Subcutaneous abdominal adipose tissue (tissue), 5 donors: ENCODE measurements at regions not wholly inside any gene's neighbourhood (a gene's known extent, or its start where the extent isn't known, plus 50 kb on each side); places are given as distances from the start of the nearest gene placed in this dataset.

Source experiments
- H3K27ac ChIP-seq: one replicate; pipeline ENCODE4 v1.7.0; 2013; ENCODE audit warnings: low read depth, mild to moderate bottlenecking, inconsistent platforms, low read length, moderate library complexity
- H3K27me3 ChIP-seq, 5 donors: one replicate each; pipeline ENCODE4 v1.7.0; 2013; ENCODE audit warnings: low read length in 5 of 5, inconsistent platforms in 1 of 5; ENCODE audit not compliant: control insufficient read depth in 5 of 5, insufficient read depth in 4 of 5
- H3K36me3 ChIP-seq, 5 donors: one replicate each; pipeline ENCODE4 v1.7.0; 2013; ENCODE audit warnings: low read length in 5 of 5; ENCODE audit not compliant: control insufficient read depth in 5 of 5, insufficient read depth in 5 of 5
- H3K4me1 ChIP-seq, 5 donors: one replicate each; pipeline ENCODE4 v1.7.0; 2013; ENCODE audit warnings: low read length in 5 of 5, mild to moderate bottlenecking in 3 of 5, moderate library complexity in 1 of 5; ENCODE audit not compliant: control insufficient read depth in 5 of 5, insufficient read depth in 5 of 5
- H3K4me3 ChIP-seq, 5 donors: one replicate each; pipeline ENCODE4 v1.7.0; 2013; ENCODE audit warnings: low read length in 5 of 5, low read depth in 1 of 5
- H3K9ac ChIP-seq, 5 donors: one replicate each; pipeline ENCODE4 v1.7.0; 2013; ENCODE audit warnings: low read length in 5 of 5, mild to moderate bottlenecking in 4 of 5, moderate library complexity in 3 of 5
- H3K9me3 ChIP-seq, 5 donors: one replicate each; pipeline ENCODE4 v1.7.0; 2013; ENCODE audit warnings: low read length in 5 of 5; ENCODE audit not compliant: control insufficient read depth in 5 of 5
- donor health status: healthy.
- donor health status: healthy.
- donor health status: healthy.
- donor health status: healthy.
- donor health status: healthy.

DNA sequence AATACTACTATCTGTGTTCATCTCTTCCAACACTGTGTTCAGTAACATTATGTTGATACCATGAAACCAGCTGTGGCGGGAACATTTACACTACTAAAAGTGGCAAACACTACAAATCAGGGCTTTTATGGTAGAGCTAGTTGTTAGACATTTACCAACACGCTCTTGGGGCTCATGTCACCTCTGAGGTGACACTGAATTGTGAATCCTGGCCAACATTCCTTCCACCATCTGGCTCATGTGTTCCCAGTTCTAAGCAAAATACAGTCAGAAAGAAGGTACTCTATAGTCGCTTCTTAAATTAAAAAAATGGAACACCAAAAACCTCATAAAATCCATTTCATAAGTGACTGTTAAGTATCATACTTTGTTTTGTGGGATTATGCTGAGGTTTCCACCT is 436.6 kb downstream of the FUT8 start:
- Histone ChIP-seq H3K27me3 (no peaks in the 10 kb centered on the region), H3K4me3 (no peak overlapping the region), H3K9ac (no peak overlapping the region), H3K9me3 (peaks cover 0 to 2% (median 0%) of the 10 kb centered on the region in 5 donors), H3K4me1 (peaks cover 0 to 4% (median 0%) of the 10 kb centered on the region in 5 donors), H3K27ac (no peak overlapping the region), H3K36me3 (no peaks in the 10 kb centered on the region)

- no peak overlapping the region for H3K9ac ChIP-seq
- peaks cover 0 to 2% (median 0%) of the 10 kb centered on the region in 5 donors for H3K9me3 ChIP-seq
- peaks cover 0 to 4% (median 0%) of the 10 kb centered on the region in 5 donors for H3K4me1 ChIP-seq
- no peaks in the 10 kb centered on the region for H3K36me3 ChIP-seq
- H3K4me3 ChIP-seq: no peak overlapping the region
- no peaks in the 10 kb centered on the region for H3K27me3 ChIP-seq
- no peak overlapping the region for H3K27ac ChIP-seq
Measured at GRCh38 chr14:65849558-65849957, 437.0 kb downstream of the FUT8 start.

- H3K4me1 ChIP-seq: peaks cover 0 to 4% (median 0%) of the 10 kb centered on the region in 5 donors
- H3K9me3 ChIP-seq: peaks cover 0 to 2% (median 0%) of the 10 kb centered on the region in 5 donors
- H3K4me3 ChIP-seq: no peak overlapping the region
- no peaks in the 10 kb centered on the region for H3K27me3 ChIP-seq
- H3K36me3 ChIP-seq: no peaks in the 10 kb centered on the region
- H3K9ac ChIP-seq: no peak overlapping the region
- no peak overlapping the region for H3K27ac ChIP-seq
Measured at GRCh38 chr14:65850429-65851135, 438.1 kb downstream of the FUT8 start.

DNA sequence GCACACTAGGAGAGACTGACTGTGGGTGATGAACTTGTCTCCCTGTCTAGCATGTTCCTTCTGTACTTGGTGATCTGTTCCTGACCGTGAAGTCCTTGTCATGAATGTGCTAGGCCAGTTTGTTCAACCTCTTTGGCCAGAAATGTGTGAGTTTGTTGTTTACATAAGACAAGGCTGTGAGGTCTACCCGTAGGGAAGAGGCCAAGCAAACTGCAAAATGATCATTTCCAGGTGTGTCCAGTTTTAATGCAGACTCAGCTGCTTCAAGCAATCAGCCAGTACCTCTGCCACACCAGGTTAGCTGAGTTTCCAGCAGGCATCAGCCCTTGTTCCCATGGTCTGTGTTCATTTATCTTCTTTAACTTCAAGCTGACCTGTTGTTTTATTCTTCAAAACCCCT is 440.2 kb downstream of the FUT8 start:
- Histone ChIP-seq H3K9ac (no peak overlapping the region), H3K36me3 (no peaks in the 10 kb centered on the region), H3K4me1 (peaks cover 0 to 4% (median 0%) of the 10 kb centered on the region in 5 donors), H3K27ac (no peak overlapping the region), H3K4me3 (no peak overlapping the region), H3K9me3 (peaks cover 0 to 2% (median 0%) of the 10 kb centered on the region in 5 donors), H3K27me3 (no peaks in the 10 kb centered on the region)

GRCh38 chr14:65853407-65853955 is 441.0 kb downstream of the FUT8 start:
- Histone ChIP-seq H3K27ac (no peak overlapping the region), H3K9ac (no peak overlapping the region), H3K4me3 (no peak overlapping the region), H3K36me3 (no peaks in the 10 kb centered on the region), H3K27me3 (no peaks in the 10 kb centered on the region), H3K9me3 (peaks cover 0 to 2% (median 0%) of the 10 kb centered on the region in 5 donors), H3K4me1 (peaks cover 0 to 4% (median 0%) of the 10 kb centered on the region in 5 donors)

- Histone ChIP-seq H3K27me3 (no peaks in the 10 kb centered on the region), H3K9me3 (peaks cover 0 to 2% (median 0%) of the 10 kb centered on the region in 5 donors), H3K4me3 (no peak overlapping the region), H3K36me3 (no peaks in the 10 kb centered on the region), H3K9ac (no peak overlapping the region), H3K27ac (no peak overlapping the region), H3K4me1 (peaks cover 0 to 4% (median 0%) of the 10 kb centered on the region in 5 donors)
Measured at GRCh38 chr14:65854215-65854614, 441.7 kb downstream of the FUT8 start.

DNA sequence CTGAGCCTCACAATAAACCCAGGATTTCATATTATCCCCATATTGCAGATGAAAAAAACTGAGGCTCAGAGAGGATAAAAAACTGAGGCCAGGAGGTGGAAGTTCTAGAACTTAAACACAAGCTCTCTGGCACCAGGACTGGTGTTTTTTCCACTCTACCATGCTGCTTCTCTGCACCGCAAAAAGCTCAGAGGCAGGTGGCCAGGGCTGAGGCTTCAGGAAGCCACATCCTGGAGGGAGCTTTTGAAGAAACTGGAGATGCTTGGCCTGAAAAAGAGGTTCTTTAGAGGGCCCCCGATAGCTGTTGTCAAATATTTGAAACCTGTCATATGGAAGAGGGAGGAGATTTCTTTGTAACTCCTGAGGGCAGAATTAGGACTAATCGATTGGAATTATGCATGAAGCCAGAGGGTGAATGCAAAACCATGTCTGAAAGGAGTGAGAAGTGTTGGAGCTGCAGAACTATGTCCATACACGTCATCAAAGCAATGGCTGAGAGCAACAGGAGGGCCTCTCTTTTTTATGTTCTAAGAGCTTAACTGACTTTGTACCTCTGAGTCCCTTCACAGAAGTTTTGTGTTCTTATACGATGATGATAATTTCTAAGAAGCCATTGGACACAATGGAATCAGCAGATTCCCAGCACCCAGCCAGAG is 448.6 kb downstream of the FUT8 start:
- Histone ChIP-seq H3K4me3 (no peak overlapping the region), H3K9ac (no peak overlapping the region), H3K36me3 (no peaks in the 10 kb centered on the region), H3K4me1 (no peaks in the 10 kb centered on the region), H3K27me3 (no peaks in the 10 kb centered on the region), H3K27ac (no peak overlapping the region), H3K9me3 (peaks cover 0 to 2% (median 0%) of the 10 kb centered on the region in 5 donors)

- Histone ChIP-seq H3K4me3 (no peak overlapping the region), H3K4me1 (no peaks in the 10 kb centered on the region), H3K36me3 (no peaks in the 10 kb centered on the region), H3K27me3 (peaks cover 0 to 2% (median 0%) of the 10 kb centered on the region in 5 donors), H3K9me3 (peaks cover 0 to 2% (median 0%) of the 10 kb centered on the region in 5 donors), H3K27ac (no peak overlapping the region), H3K9ac (no peak overlapping the region)
Measured at GRCh38 chr14:65864549-65864948, 452.0 kb downstream of the FUT8 start.

GRCh38 chr14:65864984-65865383 is 452.5 kb downstream of the FUT8 start:
- Histone ChIP-seq H3K4me1 (no peaks in the 10 kb centered on the region), H3K27ac (no peak overlapping the region)

DNA sequence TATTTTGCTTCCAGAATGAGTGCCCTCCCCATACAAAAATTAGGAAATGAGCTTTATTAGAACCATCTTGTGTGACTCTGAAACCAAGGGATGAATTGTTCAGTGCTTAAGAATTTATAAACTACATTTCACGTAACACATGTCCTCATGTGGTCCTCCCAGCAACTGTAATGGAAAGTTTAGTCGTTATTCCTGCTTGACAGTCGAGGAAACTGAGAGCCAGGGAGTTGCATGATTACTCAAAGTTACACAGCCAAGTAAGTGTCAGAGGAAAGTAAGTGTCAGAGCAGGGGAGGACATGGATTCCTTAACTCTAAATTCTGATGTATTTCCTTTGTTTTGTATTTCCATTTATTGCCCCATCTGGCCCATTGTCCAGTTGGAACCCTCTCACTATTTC is 453.9 kb downstream of the FUT8 start:
- peaks cover 0 to 2% (median 0%) of the 10 kb centered on the region in 5 donors for H3K9me3 ChIP-seq
- no peak overlapping the region for H3K4me3 ChIP-seq
- no peak overlapping the region for H3K9ac ChIP-seq
- H3K27ac ChIP-seq: no peak overlapping the region
- H3K4me1 ChIP-seq: no peaks in the 10 kb centered on the region
- peaks cover 0 to 2% (median 0%) of the 10 kb centered on the region in 5 donors for H3K27me3 ChIP-seq
- H3K36me3 ChIP-seq: no peaks in the 10 kb centered on the region

More at GRCh38 chr14:65864984-65865383, 452.5 kb downstream of the FUT8 start:
- H3K36me3 ChIP-seq: no peaks in the 10 kb centered on the region
- no peak overlapping the region for H3K9ac ChIP-seq
- peaks cover 0 to 2% (median 0%) of the 10 kb centered on the region in 5 donors for H3K9me3 ChIP-seq
- H3K27me3 ChIP-seq: peaks cover 0 to 2% (median 0%) of the 10 kb centered on the region in 5 donors
- H3K4me3 ChIP-seq: no peak overlapping the region
